ENCODE measurements at regions not wholly inside any gene's neighbourhood (a gene's known extent, or its start where the extent isn't known, plus 50 kb on each side); places are given as distances from the start of the nearest gene placed in this dataset.

DNA sequence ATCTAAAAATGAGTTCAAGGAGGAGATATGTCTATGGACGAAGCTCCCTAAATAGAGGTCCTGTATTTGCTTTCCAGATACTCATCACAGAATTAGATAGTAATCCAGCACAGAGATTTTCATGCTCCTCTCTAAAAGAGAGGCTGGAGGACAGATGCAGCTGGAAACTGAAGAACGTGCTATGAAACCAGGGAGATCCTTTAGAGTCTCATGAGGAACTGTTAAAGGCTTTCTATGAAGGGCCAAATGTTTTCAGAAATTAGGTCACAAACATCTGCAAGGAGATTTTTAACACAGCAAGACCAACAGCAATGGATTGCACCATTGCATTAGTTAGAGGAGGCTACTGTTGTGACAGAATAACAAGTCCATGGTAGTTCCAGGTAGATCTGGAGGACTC is 95.6 kb upstream of the ARHGAP20 start:
- Mint-ChIP-seq H3K4me3 (no peak overlapping the region), H3K4me1 (ENCODE audit: unreplicated experiment) (no peaks in the 10 kb centered on the region), H3K9me3 (no peaks in the 10 kb centered on the region), H3K27me3 (no peaks in the 10 kb centered on the region), H3K27ac (no peak overlapping the region), H3K36me3 (no peaks in the 10 kb centered on the region)
- DNase-seq (ENCODE audit: extremely low spot score, unreplicated experiment): no peak
- TF ChIP-seq, protein P1, sequence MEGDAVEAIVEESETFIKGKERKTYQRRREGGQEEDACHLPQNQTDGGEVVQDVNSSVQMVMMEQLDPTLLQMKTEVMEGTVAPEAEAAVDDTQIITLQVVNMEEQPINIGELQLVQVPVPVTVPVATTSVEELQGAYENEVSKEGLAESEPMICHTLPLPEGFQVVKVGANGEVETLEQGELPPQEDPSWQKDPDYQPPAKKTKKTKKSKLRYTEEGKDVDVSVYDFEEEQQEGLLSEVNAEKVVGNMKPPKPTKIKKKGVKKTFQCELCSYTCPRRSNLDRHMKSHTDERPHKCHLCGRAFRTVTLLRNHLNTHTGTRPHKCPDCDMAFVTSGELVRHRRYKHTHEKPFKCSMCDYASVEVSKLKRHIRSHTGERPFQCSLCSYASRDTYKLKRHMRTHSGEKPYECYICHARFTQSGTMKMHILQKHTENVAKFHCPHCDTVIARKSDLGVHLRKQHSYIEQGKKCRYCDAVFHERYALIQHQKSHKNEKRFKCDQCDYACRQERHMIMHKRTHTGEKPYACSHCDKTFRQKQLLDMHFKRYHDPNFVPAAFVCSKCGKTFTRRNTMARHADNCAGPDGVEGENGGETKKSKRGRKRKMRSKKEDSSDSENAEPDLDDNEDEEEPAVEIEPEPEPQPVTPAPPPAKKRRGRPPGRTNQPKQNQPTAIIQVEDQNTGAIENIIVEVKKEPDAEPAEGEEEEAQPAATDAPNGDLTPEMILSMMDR (conservative IDR thresholded peaks at IDR 0.05): no peak

DNA sequence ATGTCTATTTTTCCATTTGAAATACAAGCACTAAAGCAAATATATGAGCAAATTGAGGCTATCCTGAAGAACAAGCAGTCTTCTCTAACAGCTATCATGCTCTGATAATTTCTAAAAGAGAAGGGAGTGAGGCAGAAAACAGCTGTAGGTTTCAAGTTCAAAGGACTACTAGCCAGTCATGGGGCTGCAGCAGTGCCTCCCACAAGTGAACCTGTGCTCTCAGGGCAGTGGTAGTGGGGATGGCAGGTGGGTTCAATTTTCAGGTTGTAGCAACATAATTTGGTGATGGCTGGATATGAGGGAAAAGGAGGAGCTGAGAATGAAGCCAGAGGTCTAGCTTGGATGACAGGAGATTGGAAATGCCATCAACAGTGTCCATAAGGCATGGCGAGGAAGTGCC is 93.5 kb upstream of the ARHGAP20 start:
- TF ChIP-seq, protein P1 (conservative IDR thresholded peaks at IDR 0.05): no peak
- DNase-seq (ENCODE audit: extremely low spot score, unreplicated experiment): no peak
- no peak overlapping the region for H3K4me3 Mint-ChIP-seq
- H3K27ac Mint-ChIP-seq: no peak overlapping the region
- no peaks in the 10 kb centered on the region for H3K27me3 Mint-ChIP-seq
- H3K4me1 Mint-ChIP-seq (ENCODE audit: unreplicated experiment): no peaks in the 10 kb centered on the region
- no peaks in the 10 kb centered on the region for H3K9me3 Mint-ChIP-seq
- H3K36me3 Mint-ChIP-seq: no peaks in the 10 kb centered on the region

DNA sequence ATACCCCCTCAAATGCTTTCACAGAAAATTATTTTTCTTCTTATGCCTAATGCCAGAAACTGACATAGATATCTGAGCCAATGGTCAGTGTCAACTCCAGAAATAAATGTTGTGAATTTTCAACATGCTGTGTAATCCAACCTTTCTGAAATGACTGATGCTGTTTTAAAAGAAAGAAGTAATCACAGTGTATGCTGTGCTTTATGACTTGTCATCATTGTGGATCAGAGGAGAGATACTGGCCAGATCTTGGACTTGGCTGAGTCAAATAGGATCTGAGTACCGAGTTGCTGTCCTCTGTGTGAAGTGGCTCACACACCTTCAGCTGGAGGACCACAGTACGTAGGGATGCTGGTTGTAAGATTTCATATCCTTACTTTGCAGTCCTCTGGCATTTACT is 89.9 kb upstream of the ARHGAP20 start:
- Mint-ChIP-seq H3K4me3 (no peak overlapping the region), H3K9me3 (no peaks in the 10 kb centered on the region), H3K36me3 (no peaks in the 10 kb centered on the region), H3K4me1 (ENCODE audit: unreplicated experiment) (peaks cover 4% of the 10 kb centered on the region), H3K27me3 (no peaks in the 10 kb centered on the region), H3K27ac (no peak overlapping the region)
- DNase-seq (ENCODE audit: extremely low spot score, unreplicated experiment): no peak
- TF ChIP-seq, protein P1 (conservative IDR thresholded peaks at IDR 0.05): no peak

DNA sequence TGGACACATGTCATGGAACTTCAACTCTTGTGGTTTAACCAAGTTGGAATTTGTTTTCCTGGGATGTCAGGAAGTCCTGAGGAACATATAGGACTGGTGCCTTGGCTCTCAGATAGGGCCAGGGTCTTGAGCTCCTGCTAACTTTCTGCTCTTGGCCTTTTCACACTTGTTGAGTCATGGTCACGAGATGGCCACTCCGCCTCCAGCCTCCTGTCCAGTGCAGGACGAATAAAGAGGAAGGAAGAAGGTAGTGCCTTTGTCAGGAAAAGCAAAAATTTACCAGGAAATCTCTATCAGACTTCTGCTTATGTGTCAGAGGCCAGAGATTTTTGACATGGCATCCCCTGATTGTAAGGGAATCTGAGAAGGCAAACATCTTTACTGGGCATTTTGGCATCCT is 89.1 kb upstream of the ARHGAP20 start:
- Mint-ChIP-seq H3K4me1 (ENCODE audit: unreplicated experiment) (peaks cover 4% of the 10 kb centered on the region), H3K9me3 (no peaks in the 10 kb centered on the region), H3K4me3 (no peak overlapping the region), H3K27me3 (no peaks in the 10 kb centered on the region), H3K36me3 (no peaks in the 10 kb centered on the region), H3K27ac (no peak overlapping the region)
- TF ChIP-seq, protein P1 (conservative IDR thresholded peaks at IDR 0.05): no peak
- DNase-seq (ENCODE audit: extremely low spot score, unreplicated experiment): no peak

DNA sequence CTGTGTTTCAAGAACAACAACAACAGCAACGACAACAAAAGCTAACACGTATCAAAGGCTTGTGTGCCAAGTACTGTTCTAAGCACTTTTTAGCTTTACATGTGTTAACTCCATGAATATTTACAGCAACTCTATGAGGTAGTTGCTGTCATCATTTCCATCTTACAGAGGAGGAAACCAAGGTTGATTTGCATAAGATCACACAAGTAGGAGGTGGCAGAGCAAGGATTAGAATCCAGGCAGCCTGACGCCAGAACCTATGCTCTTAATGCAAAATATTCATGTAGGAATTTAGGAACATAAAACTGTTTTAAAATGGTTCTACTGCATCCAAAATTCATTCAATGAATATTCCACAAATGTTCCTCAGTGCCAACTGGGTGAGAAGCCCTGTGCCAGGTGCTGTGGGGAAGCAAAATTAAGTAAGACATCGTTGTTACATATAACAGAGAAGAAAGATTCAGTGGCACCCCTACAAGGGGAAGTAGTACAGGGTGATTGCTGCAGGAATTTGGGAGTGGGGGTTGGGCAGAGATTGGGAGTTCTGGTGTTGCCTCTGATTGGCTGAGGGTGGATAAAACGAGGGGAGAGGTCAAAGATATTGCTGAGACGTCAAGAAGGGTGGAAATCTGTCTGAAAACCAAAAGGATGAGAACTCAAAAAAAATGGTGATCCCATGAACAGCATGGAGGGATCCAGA is 86.1 kb upstream of the ARHGAP20 start:
- DNase-seq (ENCODE audit: extremely low spot score, unreplicated experiment): no peak
- Mint-ChIP-seq H3K4me3 (no peak overlapping the region), H3K9me3 (no peaks in the 10 kb centered on the region), H3K36me3 (no peaks in the 10 kb centered on the region), H3K4me1 (ENCODE audit: unreplicated experiment) (peaks cover 4% of the 10 kb centered on the region), H3K27ac (no peak overlapping the region), H3K27me3 (no peaks in the 10 kb centered on the region)
- TF ChIP-seq, protein P1 (conservative IDR thresholded peaks at IDR 0.05): no peak

Data from type B pancreatic cell (in vitro differentiated cells).